MCF 10A (cell line): ENCODE measurements at regions not wholly inside any gene's neighbourhood (a gene's known extent, or its start where the extent isn't known, plus 50 kb on each side); places are given as distances from the start of the nearest gene placed in this dataset.
"Not testable (repeated sequence)": the region's sequence is repeated elsewhere in the genome, so short reads cannot be mapped to it uniquely, and the experiment has no call there.

Experiments
- BruUV-seq: library from RNA; stranded (reverse); fragments of 400-500 nt; replicated peaks from 2 replicates; lab custom pipeline; 2021; lab: Mats Ljungman, UMichigan
- CTCF ChIA-PET: fragments of 300-600 bp; sonication (Branson Sonifier 250); formaldehyde crosslinking; extraction: SDS; loops from one replicate; lab custom pipeline; 2021; ENCODE audit warnings: antibody characterized with exemption, inconsistent platforms; lab: Yijun Ruan, JAX
- POLR2A ChIA-PET: fragments of 300-600, 350-650 bp; sonication (Branson Sonifier 250); formaldehyde crosslinking; extraction: SDS; loops from one replicate; lab custom pipeline; 2020; ENCODE audit warnings: antibody characterized with exemption, inconsistent platforms; lab: Yijun Ruan, JAX
- DNase-seq: peaks from one replicate; pipeline ENCODE4 v3.0.0-alpha.2; 2018; ENCODE audit not compliant: unreplicated experiment
- H3K27ac Mint-ChIP-seq: one replicate; pipeline ENCODE4 v1.8.0; 2022; ENCODE audit warnings: mild to moderate bottlenecking, low read depth, mixed read lengths; ENCODE audit not compliant: unreplicated experiment
- H3K27me3 Mint-ChIP-seq: one replicate; pipeline ENCODE4 v1.8.0; 2022; ENCODE audit warnings: mixed read lengths; ENCODE audit not compliant: insufficient read depth, unreplicated experiment
- H3K36me3 Mint-ChIP-seq: one replicate; pipeline ENCODE4 v1.8.0; 2022; ENCODE audit warnings: mild to moderate bottlenecking, moderate library complexity, mixed read lengths; ENCODE audit not compliant: insufficient read depth, unreplicated experiment
- H3K4me1 Mint-ChIP-seq: one replicate; pipeline ENCODE4 v1.8.0; 2022; ENCODE audit warnings: mixed read lengths; ENCODE audit not compliant: insufficient read depth, unreplicated experiment
- H3K4me3 Mint-ChIP-seq: one replicate; pipeline ENCODE4 v1.8.0; 2022; ENCODE audit warnings: mild to moderate bottlenecking, moderate library complexity, mixed read lengths; ENCODE audit not compliant: unreplicated experiment
- H3K9me3 Mint-ChIP-seq: one replicate; pipeline ENCODE4 v1.8.0; 2022; ENCODE audit warnings: mixed read lengths; ENCODE audit not compliant: unreplicated experiment
- intact Hi-C: fragments of 100-400 bp; cut with micrococcal nuclease; formaldehyde crosslinking; loops from 2 replicates; pipeline ENCODE4 v1.14.1; 2022
- TF ChIP-seq, protein P1 (sequence below): fragments of 200-600 bp; IDR thresholded peaks from one replicate; pipeline ENCODE4 v1.8.0; 2022; ENCODE audit warnings: antibody characterized with exemption, mild to moderate bottlenecking; ENCODE audit not compliant: unreplicated experiment

DNA sequence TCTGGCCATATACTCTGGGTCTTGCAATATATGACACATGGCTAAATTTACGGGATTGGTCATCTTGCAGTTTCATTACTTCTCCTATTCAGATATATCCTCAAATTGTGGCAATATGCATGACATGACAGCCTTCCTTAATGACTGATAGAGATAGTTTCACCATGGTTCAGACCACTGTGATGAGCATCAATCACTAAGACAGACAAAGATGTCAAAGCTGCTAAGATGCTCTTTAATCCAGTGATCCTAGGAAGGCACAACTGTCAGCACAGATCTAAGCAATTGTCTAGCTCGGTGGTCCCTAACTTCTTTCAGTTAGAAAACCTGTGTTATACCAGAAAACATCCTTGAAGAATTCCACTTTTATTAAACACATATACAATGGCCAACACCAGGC lies 70.9 kb upstream of the ADGRL2 start:
- Mint-ChIP-seq H3K4me1 (no peaks in the 10 kb centered on the region), H3K27ac (no peak overlapping the region), H3K9me3 (no peaks in the 10 kb centered on the region), H3K36me3 (peaks cover 6% of the 10 kb centered on the region), H3K4me3 (no peak overlapping the region), H3K27me3 (no peaks in the 10 kb centered on the region)
- ChIA-PET CTCF (interaction anchor here (0.7 kb wide), 1 partner anchor 648 kb away, joined by 4 read pairs; no protein-coding TSS in a partner anchor), POLR2A (interaction anchor here (0.6 kb wide), 1 partner anchor 60 kb away, joined by 3 read pairs; no protein-coding TSS in a partner anchor)
- TF ChIP-seq, protein P1, sequence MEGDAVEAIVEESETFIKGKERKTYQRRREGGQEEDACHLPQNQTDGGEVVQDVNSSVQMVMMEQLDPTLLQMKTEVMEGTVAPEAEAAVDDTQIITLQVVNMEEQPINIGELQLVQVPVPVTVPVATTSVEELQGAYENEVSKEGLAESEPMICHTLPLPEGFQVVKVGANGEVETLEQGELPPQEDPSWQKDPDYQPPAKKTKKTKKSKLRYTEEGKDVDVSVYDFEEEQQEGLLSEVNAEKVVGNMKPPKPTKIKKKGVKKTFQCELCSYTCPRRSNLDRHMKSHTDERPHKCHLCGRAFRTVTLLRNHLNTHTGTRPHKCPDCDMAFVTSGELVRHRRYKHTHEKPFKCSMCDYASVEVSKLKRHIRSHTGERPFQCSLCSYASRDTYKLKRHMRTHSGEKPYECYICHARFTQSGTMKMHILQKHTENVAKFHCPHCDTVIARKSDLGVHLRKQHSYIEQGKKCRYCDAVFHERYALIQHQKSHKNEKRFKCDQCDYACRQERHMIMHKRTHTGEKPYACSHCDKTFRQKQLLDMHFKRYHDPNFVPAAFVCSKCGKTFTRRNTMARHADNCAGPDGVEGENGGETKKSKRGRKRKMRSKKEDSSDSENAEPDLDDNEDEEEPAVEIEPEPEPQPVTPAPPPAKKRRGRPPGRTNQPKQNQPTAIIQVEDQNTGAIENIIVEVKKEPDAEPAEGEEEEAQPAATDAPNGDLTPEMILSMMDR, result no peak
- no TSS peak for BruUV-seq
- no peak for DNase-seq
- intact Hi-C loops, result no loop called here

DNA sequence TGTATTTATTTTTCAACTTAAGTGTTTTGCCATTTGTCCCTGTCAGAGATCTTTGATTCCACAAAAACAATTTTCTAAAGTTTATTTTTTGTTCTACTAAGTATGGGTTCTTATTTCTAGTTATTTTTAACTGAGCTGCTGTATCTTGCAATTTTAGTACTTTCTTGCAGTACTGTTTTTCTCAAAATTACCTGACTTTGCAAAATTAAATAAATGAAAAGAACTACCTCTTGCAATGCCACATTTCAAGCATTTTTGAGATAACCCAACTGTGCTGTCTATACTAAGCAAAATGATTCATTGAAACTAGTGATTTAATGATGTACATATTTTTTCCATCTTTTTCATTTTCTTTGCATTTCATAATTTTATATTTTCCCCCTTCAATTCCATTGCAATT lies 71.5 kb upstream of the ADGRL2 start:
- Mint-ChIP-seq H3K27ac (no peak overlapping the region), H3K4me3 (no peak overlapping the region), H3K4me1 (no peaks in the 10 kb centered on the region), H3K36me3 (peaks cover 6% of the 10 kb centered on the region), H3K27me3 (no peaks in the 10 kb centered on the region), H3K9me3 (no peaks in the 10 kb centered on the region)
- TF ChIP-seq, protein P1, result no peak
- no TSS peak for BruUV-seq
- DNase-seq, result no peak
- POLR2A ChIA-PET, result interaction anchor here (0.6 kb wide), 1 partner anchor 59 kb away, joined by 3 read pairs; no protein-coding TSS in a partner anchor
- CTCF ChIA-PET, result no interaction called here
- intact Hi-C loops, result no loop called here

DNA sequence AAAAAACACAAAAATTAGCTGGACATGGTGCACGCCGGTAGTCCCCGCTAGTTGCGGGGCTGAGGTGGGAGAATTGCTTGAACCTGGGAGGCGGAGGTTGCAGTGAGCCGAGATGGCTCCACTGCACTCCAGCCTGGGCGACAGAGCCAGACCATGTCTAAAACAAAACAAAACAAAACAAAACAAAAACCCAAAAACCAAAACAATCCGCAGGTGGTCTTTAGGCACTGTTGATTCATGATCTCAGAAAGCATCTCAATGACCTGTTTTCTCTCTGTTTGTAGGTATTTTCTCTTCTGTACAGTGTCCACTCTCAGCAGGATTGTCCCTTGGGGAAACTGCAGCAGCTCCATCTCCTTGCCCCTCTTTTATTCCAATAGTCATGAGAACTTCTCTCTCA lies 74.9 kb upstream of the ADGRL2 start:
- H3K27me3 Mint-ChIP-seq, result no peaks in the 10 kb centered on the region
- CTCF ChIA-PET, result no interaction called here
- no peak overlapping the region for H3K4me3 Mint-ChIP-seq
- H3K27ac Mint-ChIP-seq, result no peak overlapping the region
- H3K36me3 Mint-ChIP-seq, result no peaks in the 10 kb centered on the region
- DNase-seq, result no peak
- no peaks in the 10 kb centered on the region for H3K4me1 Mint-ChIP-seq
- no TSS peak for BruUV-seq
- intact Hi-C loops, result no loop called here
- no peaks in the 10 kb centered on the region for H3K9me3 Mint-ChIP-seq
- TF ChIP-seq, protein P1, result no peak
- POLR2A ChIA-PET, result no interaction called here

DNA sequence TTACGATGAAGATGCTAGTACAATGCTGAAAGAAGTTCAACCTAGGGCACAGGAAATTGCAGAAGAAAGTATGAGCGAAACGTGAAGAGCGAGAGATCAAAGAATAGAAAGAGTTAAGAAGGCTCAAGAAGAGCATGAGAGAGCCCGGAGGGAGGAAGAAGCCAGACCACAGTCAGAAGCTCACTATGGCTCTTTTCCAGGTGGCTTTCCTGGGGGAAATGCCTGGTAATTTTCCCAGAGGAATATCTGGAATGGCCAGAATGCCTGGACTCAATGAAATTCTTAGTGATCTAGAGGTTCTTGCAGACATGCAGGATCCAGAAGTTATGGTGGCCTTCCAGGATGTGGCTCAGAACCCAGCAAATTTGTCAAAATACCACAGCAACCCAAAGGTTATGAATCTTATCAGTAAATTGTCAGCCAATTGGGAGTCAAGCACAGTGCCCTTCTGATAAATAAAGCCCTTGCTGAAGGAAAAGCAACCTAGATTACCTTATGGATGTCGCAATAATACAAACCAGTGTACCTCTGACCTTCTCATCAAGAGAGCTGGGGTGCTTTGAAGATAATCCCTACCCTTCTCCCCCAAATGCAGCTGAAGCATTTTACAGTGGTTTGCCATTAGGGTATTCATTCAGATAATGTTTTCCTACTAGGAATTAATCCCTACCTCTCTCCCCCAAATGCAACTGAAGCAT lies 78.0 kb upstream of the ADGRL2 start:
- POLR2A ChIA-PET, result interaction anchor here (0.7 kb wide), 1 partner anchor 61 kb away, joined by 3 read pairs; no protein-coding TSS in a partner anchor
- intact Hi-C loops, H3K36me3 Mint-ChIP-seq, H3K4me3 Mint-ChIP-seq, H3K27me3 Mint-ChIP-seq, BruUV-seq, H3K27ac Mint-ChIP-seq, H3K9me3 Mint-ChIP-seq, H3K4me1 Mint-ChIP-seq, DNase-seq, CTCF ChIA-PET: not testable (repeated sequence)

DNA sequence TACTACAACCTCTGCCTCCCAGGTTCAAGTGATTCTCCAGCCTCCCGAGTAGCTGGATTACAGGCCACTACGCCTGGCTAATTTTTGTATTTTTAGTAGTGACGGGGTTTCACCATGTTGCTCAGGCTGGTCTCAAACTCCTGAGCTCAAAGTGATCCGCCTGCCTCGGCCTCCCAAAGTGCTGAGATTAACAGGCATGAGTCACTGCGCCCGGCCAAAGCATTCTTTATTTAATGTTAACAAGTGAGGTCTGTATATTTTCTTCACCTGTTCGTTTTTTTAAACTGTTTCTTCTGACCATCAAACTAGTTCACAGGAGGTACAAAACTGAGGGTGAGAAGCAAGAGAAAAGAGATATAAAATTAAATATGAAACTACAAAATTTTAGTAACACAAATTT lies 80.5 kb upstream of the ADGRL2 start:
- DNase-seq, H3K4me3 Mint-ChIP-seq, intact Hi-C loops, H3K4me1 Mint-ChIP-seq, H3K9me3 Mint-ChIP-seq, H3K27me3 Mint-ChIP-seq, BruUV-seq, H3K36me3 Mint-ChIP-seq, H3K27ac Mint-ChIP-seq, POLR2A ChIA-PET: not testable (repeated sequence)
- CTCF ChIA-PET, result interaction anchor here (0.6 kb wide), 1 partner anchor 622 kb away, joined by 4 read pairs; no protein-coding TSS in a partner anchor
